Left forelimb (tissue), 1 donor: ENCODE measurements at regions not wholly inside any gene's neighbourhood (a gene's known extent, or its start where the extent isn't known, plus 50 kb on each side); places are given as distances from the start of the nearest gene placed in this dataset.

Experiments
- DNase-seq: peaks from one replicate; pipeline ENCODE4 v3.0.0-alpha.2; 2018; ENCODE audit warnings: low spot score

- no peak for DNase-seq
Observed at GRCh38 chr20:52731093-52731492, 241.1 kb upstream of the TSHZ2 start.

GRCh38 chr20:52727740-52728456 is 244.3 kb upstream of the TSHZ2 start:
- no peak for DNase-seq

GRCh38 chr20:52724541-52724940 is 247.6 kb upstream of the TSHZ2 start:
- DNase-seq = no peak

GRCh38 chr20:52722926-52723688 is 249.1 kb upstream of the TSHZ2 start:
- no peak for DNase-seq

GRCh38 chr20:52708137-52708536 is 264.0 kb upstream of the TSHZ2 start:
- DNase-seq = no peak

- DNase-seq = no peak
Observed at GRCh38 chr20:52704553-52704952, 267.6 kb upstream of the TSHZ2 start.

GRCh38 chr20:52688345-52688744 is 283.8 kb upstream of the TSHZ2 start:
- no peak for DNase-seq

- no peak for DNase-seq
Observed at GRCh38 chr20:52684905-52685304, 287.3 kb upstream of the TSHZ2 start.

GRCh38 chr20:52684176-52684575 is 288.0 kb upstream of the TSHZ2 start:
- DNase-seq = no peak

- no peak for DNase-seq
Observed at GRCh38 chr20:52683761-52684160, 288.4 kb upstream of the TSHZ2 start.

GRCh38 chr20:52682237-52682636 is 289.9 kb upstream of the TSHZ2 start:
- no peak for DNase-seq

GRCh38 chr20:52681288-52681687 is 290.9 kb upstream of the TSHZ2 start:
- no peak for DNase-seq

- no peak for DNase-seq
Observed at GRCh38 chr20:52677216-52677615, 294.9 kb upstream of the TSHZ2 start.

- DNase-seq = no peak
Observed at GRCh38 chr20:52676283-52676995, 295.7 kb upstream of the TSHZ2 start.

- no peak for DNase-seq
Observed at GRCh38 chr20:52675375-52675774, 296.8 kb upstream of the TSHZ2 start.

GRCh38 chr20:52668626-52669025 is 303.5 kb upstream of the TSHZ2 start:
- no peak for DNase-seq

GRCh38 chr20:52667358-52667757 is 304.8 kb upstream of the TSHZ2 start:
- no peak for DNase-seq

GRCh38 chr20:52665441-52665840 is 306.7 kb upstream of the TSHZ2 start:
- no peak for DNase-seq

- DNase-seq = no peak
Observed at GRCh38 chr20:52655395-52655794, 316.8 kb upstream of the TSHZ2 start.

- DNase-seq = no peak
Observed at GRCh38 chr20:52654567-52654966, 317.6 kb upstream of the TSHZ2 start.

- no peak for DNase-seq
Observed at GRCh38 chr20:52652271-52652670, 319.9 kb upstream of the TSHZ2 start.

- no peak for DNase-seq
Observed at GRCh38 chr20:52649727-52650126, 322.4 kb upstream of the TSHZ2 start.

- no peak for DNase-seq
Observed at GRCh38 chr20:52645822-52646221, 326.3 kb upstream of the TSHZ2 start.
